GM12891 (cell line): ENCODE measurements at regions not wholly inside any gene's neighbourhood (a gene's known extent, or its start where the extent isn't known, plus 50 kb on each side); places are given as distances from the start of the nearest gene placed in this dataset.

ENCODE experiments used
- PAX5 ChIP-seq: IDR thresholded peaks from 2 replicates; pipeline ENCODE4 v1.6.1; 2011; ENCODE audit warnings: low read length, moderate library complexity, mild to moderate bottlenecking; ENCODE audit not compliant: insufficient read depth, severe bottlenecking
- POLR2A ChIP-seq: IDR thresholded peaks from 2 replicates; pipeline ENCODE4 v1.6.1; 2011; ENCODE audit warnings: low read depth, low read length, control low read depth
- POLR2AphosphoS5 ChIP-seq: IDR thresholded peaks from 2 replicates; pipeline ENCODE4 v1.6.1; 2011; ENCODE audit warnings: low read depth, low read length, control low read depth
- POU2F2 ChIP-seq: IDR thresholded peaks from 2 replicates; pipeline ENCODE4 v1.6.1; 2011; ENCODE audit warnings: low read depth, mild to moderate bottlenecking, control low read depth, low read length, moderate library complexity
- SPI1 ChIP-seq: IDR thresholded peaks from 2 replicates; pipeline ENCODE4 v1.6.1; 2011; ENCODE audit warnings: low read depth, low read length, control low read depth
- TAF1 ChIP-seq: IDR thresholded peaks from 2 replicates; pipeline ENCODE4 v1.6.1; 2011; ENCODE audit warnings: low read depth, low read length, control low read depth

DNA sequence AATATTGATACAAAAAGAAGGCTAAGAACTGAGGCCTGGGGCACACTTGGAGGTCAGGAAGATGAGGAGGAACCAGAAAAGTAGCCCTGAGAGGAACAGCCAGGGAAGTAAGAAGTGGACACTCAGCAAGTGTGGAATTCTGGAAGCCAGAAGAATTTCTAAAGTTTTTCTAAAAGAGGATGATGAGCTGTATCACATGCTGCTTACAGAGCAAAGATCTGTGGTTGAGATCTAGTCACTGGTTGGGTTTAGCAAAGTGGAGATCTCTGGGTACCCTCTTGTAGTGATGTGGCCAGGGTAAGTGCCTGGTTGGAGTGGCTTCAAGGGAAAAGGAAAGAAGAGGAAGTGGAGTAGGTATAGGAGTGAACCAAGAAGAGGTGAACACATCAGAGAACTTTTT lies 95.4 kb upstream of the DAZL start:
- TF ChIP-seq POLR2AphosphoS5 = no peak
- no peak for TF ChIP-seq POLR2A
- no peak for TF ChIP-seq PAX5
- TF ChIP-seq SPI1 = no peak
- no peak for TF ChIP-seq TAF1
- TF ChIP-seq POU2F2 = no peak
